ENCODE measurements at regions not wholly inside any gene's neighbourhood (a gene's known extent, or its start where the extent isn't known, plus 50 kb on each side); places are given as distances from the start of the nearest gene placed in this dataset.

DNA sequence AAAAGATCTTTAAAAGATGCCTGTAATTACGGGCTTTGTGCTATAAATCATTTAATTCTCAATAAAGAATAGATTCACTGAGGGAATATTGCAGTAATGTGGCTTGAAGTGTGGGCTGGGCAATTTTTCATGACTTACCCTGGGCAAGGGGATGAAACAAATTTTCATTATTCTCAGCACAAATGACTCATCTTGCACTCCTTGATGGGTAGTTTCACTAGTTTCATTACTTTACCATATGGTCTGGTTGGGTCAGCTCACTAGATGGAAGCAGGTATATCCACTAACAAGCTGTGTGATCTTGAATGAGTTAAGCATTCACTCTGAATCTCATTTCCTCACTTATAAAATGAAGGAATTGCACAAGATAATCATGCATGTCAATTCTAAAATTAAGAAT is 234.3 kb downstream of the ABCC12 start (continued):
- no peak for TF ChIP-seq SP2 (IDR thresholded peaks at IDR 0.05; ENCODE audit: low read length)
- TF ChIP-seq NRF1 (IDR thresholded peaks at IDR 0.05; ENCODE audit: low read depth, low read length) = no peak
- TF ChIP-seq, protein P1, sequence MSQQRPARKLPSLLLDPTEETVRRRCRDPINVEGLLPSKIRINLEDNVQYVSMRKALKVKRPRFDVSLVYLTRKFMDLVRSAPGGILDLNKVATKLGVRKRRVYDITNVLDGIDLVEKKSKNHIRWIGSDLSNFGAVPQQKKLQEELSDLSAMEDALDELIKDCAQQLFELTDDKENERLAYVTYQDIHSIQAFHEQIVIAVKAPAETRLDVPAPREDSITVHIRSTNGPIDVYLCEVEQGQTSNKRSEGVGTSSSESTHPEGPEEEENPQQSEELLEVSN (IDR thresholded peaks at IDR 0.05) = no peak
